RCC 7860 (cell line): ENCODE measurements at regions not wholly inside any gene's neighbourhood (a gene's known extent, or its start where the extent isn't known, plus 50 kb on each side); places are given as distances from the start of the nearest gene placed in this dataset.
A peak's percentile ranks its signal among the peaks of the same experiment; 100 is the strongest.
"Not testable (repeated sequence)": the region's sequence is repeated elsewhere in the genome, so short reads cannot be mapped to it uniquely, and the experiment has no call there.

Experiments used
- DNase-seq: peaks from one replicate; pipeline ENCODE4 v3.0.0-alpha.2; 2015; ENCODE audit warnings: low spot score
- FAIRE-seq: peaks from 2 replicates; lab custom pipeline; 2012; peaks lifted over from hg19 to GRCh38; lab: Jason Lieb, UNC

DNA sequence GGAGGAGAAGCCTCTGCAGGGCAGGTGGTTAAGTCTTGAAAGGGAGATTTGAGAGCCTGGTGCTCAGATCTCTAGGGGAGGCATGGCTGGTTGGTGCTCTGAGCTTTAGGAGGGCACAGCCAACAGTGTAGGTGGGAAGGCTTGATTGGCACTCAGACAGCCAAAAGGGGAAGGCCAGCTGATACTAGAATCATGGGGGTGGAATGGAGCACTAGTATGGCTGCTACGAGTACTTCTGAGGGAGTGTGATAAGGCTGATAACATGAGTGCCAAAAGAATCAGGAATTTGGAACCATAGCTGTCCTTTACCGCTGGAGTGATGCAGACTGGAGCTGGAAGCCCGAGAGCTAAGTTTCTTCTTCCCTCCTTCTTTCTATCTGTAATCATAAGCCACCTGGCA lies 184.6 kb upstream of the TBC1D5 start:
- DNase-seq = no peak
- no peak for FAIRE-seq

DNA sequence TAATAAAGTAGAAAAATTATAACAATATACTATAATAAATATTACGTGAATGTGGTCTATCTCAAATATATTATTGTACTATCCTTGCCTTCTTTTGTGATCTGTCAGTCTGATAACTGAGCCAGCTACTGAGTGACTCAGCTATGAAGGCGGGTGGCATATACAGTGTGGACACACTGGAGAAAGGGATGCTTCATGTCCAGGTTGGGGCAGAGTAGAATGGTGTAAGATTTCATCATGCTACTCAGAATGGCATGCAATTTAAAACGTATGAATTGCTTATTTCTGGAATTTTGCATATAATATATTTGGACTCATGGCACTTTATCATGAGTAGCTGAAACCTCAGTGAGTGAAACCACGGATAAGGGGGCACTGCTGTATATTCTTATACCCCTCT lies 172.9 kb upstream of the TBC1D5 start:
- FAIRE-seq (no peak), DNase-seq (no peak)

DNA sequence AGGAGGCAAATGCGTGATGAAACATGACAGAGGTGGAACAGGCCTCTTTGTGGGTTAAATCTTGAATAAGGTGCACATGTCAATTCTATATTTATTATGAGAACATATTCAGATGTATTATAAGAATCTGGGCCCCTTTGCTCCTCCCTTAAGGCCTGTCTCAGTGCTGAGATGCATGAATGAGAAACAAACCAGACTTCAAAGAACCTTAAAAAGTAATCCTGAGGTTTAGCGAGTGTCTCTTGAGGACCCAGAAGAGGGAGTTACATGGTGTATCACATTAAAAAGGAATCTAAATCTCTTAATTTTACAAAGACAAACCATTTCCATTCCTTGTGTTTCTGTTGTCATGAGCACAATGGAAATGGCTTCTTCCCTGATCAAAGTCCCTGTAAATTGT lies 170.9 kb upstream of the TBC1D5 start:
- DNase-seq = no peak
- FAIRE-seq = no peak

DNA sequence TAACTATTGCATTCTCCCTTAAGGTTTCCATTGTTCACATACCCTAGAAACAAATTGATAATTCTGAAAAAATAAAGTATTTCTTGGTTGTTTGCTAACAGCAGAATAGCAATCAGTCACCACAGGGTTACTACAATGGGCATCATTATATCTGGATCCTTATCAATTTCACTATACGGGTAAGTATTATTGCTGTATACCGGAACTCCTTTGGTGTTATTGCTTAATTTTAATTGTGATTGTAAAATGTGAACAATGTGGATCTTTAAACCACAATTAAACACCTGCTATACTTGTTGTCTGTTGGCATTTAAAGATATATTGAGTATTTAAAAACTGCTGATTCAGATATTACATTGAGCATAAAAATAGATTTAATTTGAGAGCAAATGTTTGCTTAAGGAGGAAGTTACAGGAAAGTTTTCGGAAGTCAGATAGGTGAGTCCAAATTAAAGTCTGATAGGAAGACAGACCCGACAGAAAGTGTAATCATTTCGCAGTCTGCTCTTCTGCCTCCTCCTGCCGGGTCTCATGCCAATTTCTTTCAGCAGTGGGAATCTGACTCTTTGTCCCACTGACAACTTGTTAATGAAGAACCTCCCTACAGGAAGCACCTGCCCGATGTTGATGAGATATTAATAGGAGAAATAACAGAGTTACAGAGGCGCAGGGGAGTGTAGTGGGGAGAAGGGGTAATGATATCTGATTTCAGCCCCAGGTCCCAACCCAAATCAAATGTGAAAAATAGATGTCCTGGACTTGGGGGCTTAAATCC lies 169.7 kb upstream of the TBC1D5 start:
- no peak for FAIRE-seq
- DNase-seq = no peak

DNA sequence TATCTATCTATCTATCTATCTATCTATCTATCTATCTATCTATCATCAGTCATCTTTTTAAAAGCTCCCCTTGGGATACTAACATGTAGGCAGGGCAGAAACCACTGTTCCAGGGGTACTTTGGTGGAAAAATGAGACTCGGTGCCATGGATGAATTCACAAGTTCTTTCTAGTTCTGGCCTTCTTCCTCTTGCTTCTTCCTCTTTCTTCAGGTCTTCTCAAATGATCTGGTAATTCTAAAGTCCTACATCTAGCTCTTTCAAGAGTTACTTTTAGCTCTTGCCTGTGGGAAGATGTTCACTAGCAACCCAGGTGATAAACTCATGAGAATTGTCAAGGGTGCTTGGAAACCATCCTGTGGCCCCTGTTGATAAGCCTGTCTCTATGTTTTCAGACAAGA lies 168.5 kb upstream of the TBC1D5 start:
- FAIRE-seq (no peak), DNase-seq (no peak)

DNA sequence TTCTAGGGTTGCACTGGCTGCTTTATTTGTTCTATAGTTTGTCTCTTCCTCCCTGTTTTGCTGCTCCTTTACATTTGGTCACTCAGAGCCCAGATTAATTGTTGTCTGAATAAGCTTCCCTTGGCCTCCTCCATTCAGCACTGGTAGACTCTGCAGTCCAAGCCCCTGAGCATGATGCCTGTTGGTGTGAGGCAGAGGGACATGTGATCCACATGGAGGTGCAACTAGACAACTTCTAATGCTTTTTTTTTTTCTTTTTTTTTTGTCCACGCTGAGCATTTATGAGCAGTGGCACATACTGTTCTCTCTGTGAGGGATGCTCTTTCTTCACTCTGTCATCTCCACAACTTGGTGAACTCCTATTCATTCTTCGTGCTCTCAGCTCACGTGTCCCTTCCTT lies 167.3 kb upstream of the TBC1D5 start:
- FAIRE-seq (no peak), DNase-seq (no peak)

DNA sequence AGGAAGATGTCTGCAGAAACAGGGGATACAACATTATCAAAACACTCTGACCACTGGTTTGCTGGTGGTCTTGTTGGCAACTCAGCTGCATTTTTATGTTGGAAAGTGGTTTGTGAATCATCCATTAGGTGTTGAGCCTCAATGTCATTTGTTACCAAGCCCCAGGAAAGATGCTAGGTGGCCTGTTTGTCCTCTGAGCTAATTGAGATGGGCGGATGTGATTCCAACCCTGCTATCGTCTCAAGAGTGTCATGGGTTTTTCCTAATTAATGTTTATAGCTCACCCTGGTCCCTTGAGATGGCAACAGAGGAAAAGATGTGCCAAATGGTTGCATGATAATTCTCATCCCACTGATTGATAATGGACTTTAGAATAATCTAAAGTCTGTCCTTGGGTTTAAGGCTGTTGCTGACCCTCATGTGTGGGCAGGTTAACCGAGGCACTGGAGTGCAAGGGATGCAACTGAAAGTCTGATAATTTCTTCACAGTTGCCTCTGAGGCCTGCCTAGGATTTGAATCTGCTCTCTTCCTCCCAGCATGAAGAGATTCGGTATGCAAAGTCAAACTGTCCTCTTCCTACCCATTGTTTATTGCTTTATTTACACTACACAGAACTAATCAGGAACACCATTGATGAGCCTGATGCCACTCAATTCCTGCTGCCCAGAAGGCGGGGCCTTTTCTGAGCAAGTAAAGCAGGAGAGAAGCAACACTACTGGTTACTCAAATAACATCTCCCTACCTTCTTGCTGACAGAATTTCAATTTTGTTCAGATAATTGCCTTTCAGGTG lies 166.2 kb upstream of the TBC1D5 start:
- DNase-seq (no peak), FAIRE-seq (no peak)

DNA sequence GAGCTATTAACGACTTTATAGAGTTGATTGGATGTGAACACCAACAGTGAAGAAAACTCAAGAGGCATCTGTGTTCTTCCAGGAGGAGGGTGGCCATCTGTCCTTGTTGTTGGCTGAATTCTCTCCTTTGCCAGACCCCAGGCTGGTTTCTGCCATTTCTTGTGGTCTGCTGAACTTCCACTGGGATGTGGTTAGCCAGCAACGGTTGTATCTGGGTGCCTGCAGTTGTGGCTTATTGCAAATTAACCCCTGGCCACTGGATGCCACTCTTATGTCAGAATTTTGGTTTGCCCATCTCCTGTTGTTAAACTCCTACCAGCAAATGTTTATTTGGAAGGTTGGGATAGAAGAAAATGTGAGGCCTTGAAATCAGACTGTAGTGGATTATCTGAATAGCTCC lies 163.6 kb upstream of the TBC1D5 start:
- no peak for FAIRE-seq
- no peak for DNase-seq

DNA sequence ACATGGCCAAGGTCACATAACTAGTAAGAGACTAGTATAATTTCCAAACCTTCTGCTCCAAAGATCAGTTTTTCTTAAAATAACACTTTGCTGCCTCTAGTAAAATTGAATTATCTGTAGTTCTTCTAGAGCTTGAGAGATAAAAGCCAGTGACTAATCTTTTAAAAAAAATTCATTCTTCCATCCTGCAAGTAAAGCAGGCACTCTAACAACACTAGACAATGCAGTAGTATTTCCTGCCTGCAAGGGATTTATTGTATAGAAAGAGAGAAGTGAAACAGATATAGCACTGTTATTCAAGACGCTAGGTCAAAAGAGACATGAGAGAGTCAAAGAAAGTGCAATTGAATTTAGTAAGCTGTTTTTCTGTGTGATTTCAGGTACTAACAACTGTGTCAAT lies 159.5 kb upstream of the TBC1D5 start:
- DNase-seq (no peak), FAIRE-seq (no peak)

DNA sequence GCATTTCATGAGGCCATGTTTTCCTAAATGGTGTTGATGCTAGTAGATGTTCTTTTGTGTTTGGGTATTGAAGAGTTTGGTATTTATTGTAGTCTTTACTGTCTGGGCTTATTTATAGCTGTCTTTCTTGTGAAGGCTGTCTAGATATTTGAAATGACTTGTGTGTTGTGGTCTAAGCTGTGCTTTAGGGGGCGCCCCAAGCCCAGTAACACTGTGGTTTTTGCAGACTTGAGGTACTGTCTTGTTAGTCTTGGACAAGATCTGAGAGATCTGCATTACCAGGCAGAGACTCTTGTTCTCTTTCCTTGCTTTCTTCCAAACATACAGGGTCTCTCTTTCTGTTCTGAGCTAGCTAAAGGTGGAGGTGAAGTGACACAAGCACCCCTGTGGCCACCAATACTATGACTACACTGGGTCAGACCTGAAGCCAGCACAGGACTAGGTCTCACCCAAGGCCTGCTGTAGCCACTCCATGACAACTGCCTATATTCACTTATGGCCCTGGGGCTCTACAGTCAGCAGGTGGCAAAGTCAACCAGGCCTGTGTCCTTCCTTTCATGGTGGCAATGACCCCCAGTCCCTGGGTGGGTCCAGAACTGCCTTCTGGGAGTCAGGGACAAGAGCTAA lies 152.1 kb upstream of the TBC1D5 start:
- FAIRE-seq = no peak

DNA sequence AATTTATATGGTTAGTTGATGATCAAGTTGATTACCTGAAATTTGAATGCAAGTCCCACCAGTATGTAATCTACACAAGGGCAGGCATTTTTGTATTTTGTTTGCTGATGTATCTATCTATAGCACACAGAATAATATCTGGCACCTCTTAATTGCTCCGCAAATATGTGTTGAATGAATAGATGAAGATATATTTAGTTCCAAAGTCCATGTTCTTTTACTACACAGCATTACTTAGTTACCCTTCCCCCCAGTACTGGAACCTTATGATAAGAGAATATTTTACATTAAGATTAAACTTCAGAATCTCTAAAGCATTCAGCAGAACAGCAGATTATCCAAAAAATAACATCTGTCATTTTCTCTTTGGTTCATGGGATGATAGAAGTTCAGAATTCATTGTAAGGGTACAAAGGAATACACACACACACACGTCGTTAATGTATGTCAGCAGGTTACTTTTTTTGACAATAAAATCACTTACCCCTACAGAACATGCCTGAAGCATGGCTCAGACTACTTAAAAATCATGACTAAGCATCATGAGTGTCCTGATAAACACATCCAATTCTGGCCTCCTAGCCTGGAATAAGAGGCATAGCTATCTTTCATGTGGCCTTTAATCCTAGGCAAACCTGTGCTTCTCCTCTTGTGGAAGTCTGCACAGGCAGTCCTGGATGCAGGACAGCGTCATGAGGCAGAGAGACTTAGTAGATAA lies 148.9 kb upstream of the TBC1D5 start:
- FAIRE-seq (no peak), DNase-seq (no peak)

More for the DNA sequence above, 152.1 kb upstream of the TBC1D5 start:
- peak; percentile 9 for DNase-seq

DNA sequence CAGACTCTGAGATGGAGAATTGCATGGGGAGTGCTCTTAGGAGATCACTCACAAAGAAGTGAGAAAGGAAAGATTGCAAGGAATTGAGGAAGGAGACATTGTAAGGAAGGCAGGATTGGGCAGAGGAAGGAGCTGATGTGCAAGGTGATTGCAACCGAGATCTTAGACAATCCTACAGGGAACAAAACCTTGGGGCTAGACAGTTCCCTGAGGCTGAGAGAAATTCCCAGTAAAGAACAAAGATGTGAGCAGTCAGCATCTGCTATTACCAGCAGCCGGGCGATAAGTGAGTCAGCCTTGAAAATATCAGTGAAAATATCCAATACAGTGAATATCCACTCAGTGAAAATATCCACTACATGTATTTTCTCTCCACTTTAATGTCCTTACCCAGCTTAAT lies 143.6 kb upstream of the TBC1D5 start:
- no peak for DNase-seq
- no peak for FAIRE-seq

DNA sequence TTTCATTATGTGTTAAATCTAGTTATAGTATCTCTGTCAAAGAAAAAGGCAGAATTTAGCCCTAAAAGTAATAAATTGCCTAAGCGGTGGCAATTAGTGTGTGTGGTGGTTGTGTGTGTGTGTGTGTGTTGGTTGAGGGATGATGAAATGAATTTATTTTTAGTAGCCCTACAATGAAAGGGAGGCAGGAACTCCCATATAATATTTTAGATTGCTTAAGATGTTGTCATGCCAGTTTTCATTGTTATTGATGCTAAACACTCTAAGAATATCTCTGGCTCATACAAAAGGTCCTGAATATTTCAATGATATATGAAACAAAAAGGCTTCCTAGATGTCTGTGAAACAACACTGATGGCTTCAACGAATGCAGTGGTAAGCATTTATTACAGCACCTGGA lies 140.6 kb upstream of the TBC1D5 start:
- FAIRE-seq (no peak), DNase-seq (no peak)

DNA sequence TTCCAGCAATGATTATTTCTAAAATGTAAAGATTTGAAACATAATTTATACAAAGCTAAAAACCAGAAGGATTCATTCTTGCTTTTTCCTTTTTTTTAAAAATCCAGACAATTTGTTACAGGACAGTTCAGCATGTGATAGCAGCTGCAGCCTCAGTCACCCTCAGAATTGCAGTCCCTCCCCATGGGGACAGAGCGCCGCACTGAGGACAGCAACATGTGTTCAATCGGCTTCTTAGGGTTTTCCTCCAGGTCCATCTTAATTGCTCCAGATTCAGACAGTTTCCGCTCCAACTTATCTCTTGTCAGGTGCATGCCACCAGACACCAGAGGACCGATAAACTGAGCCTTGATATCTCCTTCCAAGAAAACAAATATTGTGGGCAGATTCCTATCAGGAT lies 134.9 kb upstream of the TBC1D5 start:
- no peak for FAIRE-seq

DNA sequence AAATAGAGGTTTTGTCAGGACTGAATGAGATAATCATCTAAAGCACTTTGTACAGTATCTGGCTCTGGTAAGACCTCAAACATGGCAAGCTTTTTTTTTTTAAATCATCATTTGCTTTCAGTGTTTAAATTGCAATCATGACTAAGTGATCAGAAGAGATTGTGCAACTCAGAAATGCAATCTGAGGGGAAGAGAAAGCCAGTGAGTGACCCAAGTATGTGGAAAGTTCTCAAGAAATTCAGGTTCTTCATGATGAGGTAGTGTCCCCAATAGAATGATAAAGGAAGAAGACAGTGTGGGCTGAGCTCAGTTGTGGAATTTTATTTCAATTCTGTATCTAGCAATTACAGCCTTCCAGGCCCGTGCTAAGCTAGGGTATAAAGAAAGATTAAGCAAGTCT lies 132.2 kb upstream of the TBC1D5 start:
- FAIRE-seq (no peak), DNase-seq (no peak)

More for the DNA sequence above, 134.9 kb upstream of the TBC1D5 start:
- DNase-seq = no peak

DNA sequence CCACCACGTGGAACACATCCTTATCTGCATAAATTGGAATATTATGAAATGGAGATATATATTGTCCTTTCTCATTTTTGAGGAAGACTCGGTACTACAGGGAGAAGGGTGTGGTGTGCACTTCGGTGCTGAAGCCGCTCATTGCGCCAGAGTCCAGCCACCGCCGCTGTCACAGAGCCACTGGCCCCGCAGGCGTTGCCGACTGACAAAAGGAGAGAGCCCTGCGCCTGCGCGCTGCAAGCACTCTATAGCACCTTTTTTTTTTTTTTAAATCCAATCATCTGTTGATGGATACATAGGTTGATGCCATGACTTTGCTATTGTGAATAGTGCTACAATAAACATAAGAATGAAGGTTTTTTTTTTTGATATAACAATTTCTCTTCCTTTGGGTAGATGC lies 130.0 kb upstream of the TBC1D5 start:
- DNase-seq = no peak
- FAIRE-seq = no peak

DNA sequence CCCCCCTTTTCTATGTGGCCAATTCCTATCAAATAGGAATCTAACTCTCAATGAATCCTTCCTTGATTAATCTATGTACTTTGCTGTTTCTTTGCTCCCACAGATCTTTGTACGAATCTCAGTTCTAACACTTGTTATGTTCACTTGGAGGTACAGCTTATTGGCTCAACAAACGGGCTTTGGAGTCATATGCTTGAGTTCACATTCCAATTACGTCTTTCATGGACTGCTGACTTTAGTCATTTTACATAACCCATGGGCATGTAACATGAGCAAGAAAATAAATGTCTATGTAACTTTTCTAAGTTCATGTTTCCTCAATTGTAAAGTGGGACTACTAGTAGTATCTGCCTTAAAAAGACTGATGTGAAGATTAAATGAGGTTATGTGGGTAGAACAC lies 123.2 kb upstream of the TBC1D5 start:
- no peak for FAIRE-seq

DNA sequence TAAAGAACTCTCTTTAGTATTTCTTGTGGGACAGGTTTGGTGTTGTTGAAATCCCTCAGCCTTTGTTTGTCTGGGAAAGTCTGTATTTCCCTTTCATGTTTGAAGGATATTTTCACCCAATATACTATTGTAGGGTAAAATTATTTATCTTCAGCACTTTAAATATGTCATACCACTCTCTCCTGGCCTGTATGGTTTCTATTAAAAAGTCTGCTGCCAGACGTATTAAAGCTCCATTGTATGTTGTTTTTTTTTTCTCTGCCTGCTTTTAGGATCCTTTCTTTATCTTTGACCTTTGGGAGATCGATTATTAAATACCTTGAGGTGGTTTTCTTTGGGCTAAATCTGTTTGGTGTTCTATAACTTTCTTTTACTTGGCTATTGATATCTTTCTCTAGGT lies 119.0 kb upstream of the TBC1D5 start:
- no peak for FAIRE-seq
- DNase-seq = no peak

More for the DNA sequence above, 123.2 kb upstream of the TBC1D5 start:
- no peak for DNase-seq

DNA sequence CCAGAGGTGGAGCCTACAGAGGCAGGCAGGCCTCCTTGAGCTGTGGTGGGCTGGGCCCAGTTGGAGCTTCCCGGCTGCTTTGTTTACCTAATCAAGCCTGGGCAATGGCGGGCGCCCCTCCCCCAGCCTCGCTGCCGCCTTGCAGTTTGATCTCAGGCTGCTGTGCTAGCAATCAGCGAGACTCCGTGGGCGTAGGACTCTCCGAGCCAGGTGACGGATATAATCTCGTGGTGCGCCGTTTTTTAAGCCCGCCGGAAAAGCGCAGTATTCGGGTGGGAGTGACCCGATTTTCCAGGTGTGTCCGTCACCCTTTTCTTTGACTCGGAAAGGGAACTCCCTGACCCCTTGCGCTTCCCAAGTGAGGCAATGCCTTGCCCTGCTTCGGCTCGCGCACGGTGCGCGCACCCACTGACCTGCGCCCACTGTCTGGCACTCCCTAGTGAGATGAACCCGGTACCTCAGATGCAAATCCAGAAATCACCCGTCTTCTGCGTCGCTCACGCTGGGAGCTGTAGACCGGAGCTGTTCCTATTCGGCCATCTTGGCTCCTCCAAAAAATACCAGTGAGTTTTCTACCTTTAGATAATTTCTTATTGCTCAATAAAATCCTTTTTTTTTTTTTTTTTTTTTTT lies 118.5 kb upstream of the TBC1D5 start:
- DNase-seq, FAIRE-seq: not testable (repeated sequence)

DNA sequence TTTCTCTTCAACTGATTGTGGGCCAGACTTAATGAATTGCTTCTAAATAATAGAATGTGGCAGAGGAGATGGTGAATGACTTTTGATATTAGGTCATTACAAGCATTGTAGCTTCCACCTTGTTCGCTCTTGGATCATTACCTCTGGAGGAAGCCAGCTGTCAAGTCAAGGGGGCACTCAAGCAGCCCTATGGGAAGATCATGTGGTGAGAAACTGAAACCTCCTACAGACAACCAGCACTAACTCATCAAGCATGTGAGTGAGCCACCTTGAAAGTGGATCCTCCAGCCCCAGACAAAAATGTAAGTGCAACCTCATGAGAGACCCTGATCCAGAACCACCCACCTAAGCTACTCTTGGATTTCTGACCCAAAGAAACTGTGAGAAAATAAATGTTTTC lies 109.8 kb upstream of the TBC1D5 start:
- no peak for FAIRE-seq
- no peak for DNase-seq

DNA sequence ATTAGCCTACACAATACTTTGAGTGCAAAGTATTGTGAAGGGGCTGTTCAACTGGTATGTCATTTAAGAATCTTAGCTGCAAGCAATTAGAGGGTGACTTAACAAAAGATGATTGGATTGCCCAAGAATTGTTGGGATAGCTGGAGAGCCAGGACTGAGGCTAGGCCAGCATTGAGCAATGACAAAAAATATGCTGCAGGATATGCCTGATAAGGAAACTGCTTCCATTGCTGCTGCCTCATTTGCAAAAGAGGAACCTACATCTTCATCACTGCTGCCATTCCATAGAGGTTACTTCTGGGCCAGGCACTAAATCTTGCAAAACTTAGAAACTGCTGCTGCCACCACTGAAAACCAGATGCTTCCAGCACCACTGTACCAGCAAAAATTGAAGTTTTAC lies 108.0 kb upstream of the TBC1D5 start:
- FAIRE-seq = no peak
- no peak for DNase-seq
